Right lobe of liver (tissue), 6 donors: ENCODE measurements at regions not wholly inside any gene's neighbourhood (a gene's known extent, or its start where the extent isn't known, plus 50 kb on each side); places are given as distances from the start of the nearest gene placed in this dataset.

Experiments used
- ATAC-seq, 4 donors: fragments of 200-7000 bp; cut with Tn5 transposase; one replicate each; pipeline ENCODE4 v1.9.1; 2020; ENCODE audit warnings: mild to moderate bottlenecking in 4 of 4, moderate library complexity in 4 of 4
- DNase-seq, 3 donors: peaks; one replicate each; pipeline ENCODE4 v3.0.0-alpha.2; 2020
- H3K27ac ChIP-seq, 3 donors: fragments of 200-600 bp; one replicate each; pipeline ENCODE4 v1.8.0; 2022
- H3K27me3 ChIP-seq, 2 donors: fragments of 200-600 bp; one replicate each; pipeline ENCODE4 v1.8.0; 2022
- H3K36me3 ChIP-seq, 4 donors: fragments of 200-600 bp; sonication (generic) in 1 of 4; one replicate each; pipeline versions ENCODE4 v1.5.1 to v1.8.0; 2017 to 2022; ENCODE audit warnings: control low read depth in 1 of 4
- H3K4me1 ChIP-seq, 4 donors: fragments of 200-600 bp; sonication (generic) in 1 of 4; one replicate each; pipeline versions ENCODE4 v1.5.1 to v1.8.0; 2017 to 2022; ENCODE audit warnings: control low read depth in 1 of 4
- H3K4me3 ChIP-seq, 3 donors: fragments of 200-600 bp; one replicate each; pipeline ENCODE4 v1.8.0; 2022
- H3K9me3 ChIP-seq, 4 donors: fragments of 200-600 bp; sonication (generic) in 1 of 4; one replicate each; pipeline versions ENCODE4 v1.5.1 to v1.8.0; 2017 to 2022; ENCODE audit warnings: control low read depth in 1 of 4
- POLR2A ChIP-seq: fragments of 450-650 bp; IDR thresholded peaks from one replicate; pipeline ENCODE4 v1.6.1; 2017; ENCODE audit warnings: antibody characterized with exemption, mild to moderate bottlenecking
- WGBS: methylation state at CpG from one replicate; pipeline ENCODE4 v1.1.6; 2018; ENCODE audit warnings: low coverage, low lambda C conversion rate; ENCODE audit not compliant: insufficient coverage; ENCODE audit errors: missing lambda C conversion rate; 5-methylcytosine and 5-hydroxymethylcytosine counted together
- intact Hi-C, 2 donors: fragments of 100-400 bp; cut with DNase I; formaldehyde crosslinking; loops; one replicate each; pipeline versions ENCODE4 v1.11.2 to v1.14.1; 2022
- TF ChIP-seq, protein P1 (sequence below), 4 donors: fragments of 200-600 bp in 3 of 4; fragments of 450-650 bp in 1 of 4; IDR thresholded peaks; one replicate each; pipeline versions ENCODE4 v1.5.1 to v1.8.0; 2016 to 2022; ENCODE audit warnings: antibody characterized with exemption in 4 of 4, mild to moderate bottlenecking in 2 of 4
- donor health status: DM: no; HTN: yes; CAD: no.
- donor health status: DM: no; HTN: no; CAD: no.
- donor health status: DM: no; HTN: no; CAD: no.
- donor health status: DM: no; HTN: yes; CAD: no.
- donor health status: DM: no; HTN: yes; CAD: no.

DNA sequence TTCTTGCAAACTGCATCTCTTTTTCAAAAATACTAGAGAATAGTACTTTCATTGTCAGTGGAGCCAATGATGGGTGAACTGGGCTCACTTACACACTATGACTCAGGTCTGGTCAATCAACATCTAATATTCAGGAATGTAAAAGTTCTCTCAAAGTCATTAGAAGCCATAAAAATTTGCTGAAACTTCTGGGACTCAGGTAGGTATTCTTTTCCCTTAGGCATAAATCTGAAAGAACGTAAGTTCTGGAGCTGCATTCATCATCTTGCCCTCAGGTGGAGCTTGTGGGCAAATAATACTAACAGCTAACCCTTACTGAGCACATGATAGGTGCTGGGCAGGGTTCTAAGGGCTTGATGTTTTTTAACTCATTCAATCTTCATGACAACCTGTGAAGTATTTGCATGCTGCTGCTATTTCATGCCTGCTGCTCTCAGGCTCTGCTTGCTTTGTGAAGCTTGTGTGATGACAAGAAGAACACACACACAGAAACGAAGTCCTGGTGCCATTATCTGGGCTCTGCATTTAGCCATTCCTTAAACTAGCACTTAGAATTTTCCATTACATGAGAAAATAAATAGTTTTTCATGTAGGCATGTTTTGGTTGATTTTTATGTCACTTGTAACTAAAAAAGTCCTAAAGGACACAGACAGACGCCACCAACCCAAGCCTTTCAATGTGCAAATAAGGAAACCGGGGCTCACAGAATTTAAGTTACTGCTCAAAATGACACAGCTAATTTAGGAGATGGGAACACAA, 394.2 kb upstream of the LYPLAL1 start:
- WGBS = 57% methylated on average over 4 of the region's 4 CpGs
- H3K4me1 ChIP-seq = no peaks in the 10 kb centered on the region
- no peaks in the 10 kb centered on the region for H3K27me3 ChIP-seq
- DNase-seq = no peak
- no peaks in the 10 kb centered on the region for H3K9me3 ChIP-seq
- no peak for ATAC-seq
- TF ChIP-seq POLR2A = no peak
- TF ChIP-seq, protein P1, sequence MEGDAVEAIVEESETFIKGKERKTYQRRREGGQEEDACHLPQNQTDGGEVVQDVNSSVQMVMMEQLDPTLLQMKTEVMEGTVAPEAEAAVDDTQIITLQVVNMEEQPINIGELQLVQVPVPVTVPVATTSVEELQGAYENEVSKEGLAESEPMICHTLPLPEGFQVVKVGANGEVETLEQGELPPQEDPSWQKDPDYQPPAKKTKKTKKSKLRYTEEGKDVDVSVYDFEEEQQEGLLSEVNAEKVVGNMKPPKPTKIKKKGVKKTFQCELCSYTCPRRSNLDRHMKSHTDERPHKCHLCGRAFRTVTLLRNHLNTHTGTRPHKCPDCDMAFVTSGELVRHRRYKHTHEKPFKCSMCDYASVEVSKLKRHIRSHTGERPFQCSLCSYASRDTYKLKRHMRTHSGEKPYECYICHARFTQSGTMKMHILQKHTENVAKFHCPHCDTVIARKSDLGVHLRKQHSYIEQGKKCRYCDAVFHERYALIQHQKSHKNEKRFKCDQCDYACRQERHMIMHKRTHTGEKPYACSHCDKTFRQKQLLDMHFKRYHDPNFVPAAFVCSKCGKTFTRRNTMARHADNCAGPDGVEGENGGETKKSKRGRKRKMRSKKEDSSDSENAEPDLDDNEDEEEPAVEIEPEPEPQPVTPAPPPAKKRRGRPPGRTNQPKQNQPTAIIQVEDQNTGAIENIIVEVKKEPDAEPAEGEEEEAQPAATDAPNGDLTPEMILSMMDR (IDR thresholded peaks at IDR 0.05) = no peak
- no peak overlapping the region for H3K4me3 ChIP-seq
- H3K27ac ChIP-seq = no peak overlapping the region
- no peaks in the 10 kb centered on the region for H3K36me3 ChIP-seq
- intact Hi-C loops = no loop called here

DNA sequence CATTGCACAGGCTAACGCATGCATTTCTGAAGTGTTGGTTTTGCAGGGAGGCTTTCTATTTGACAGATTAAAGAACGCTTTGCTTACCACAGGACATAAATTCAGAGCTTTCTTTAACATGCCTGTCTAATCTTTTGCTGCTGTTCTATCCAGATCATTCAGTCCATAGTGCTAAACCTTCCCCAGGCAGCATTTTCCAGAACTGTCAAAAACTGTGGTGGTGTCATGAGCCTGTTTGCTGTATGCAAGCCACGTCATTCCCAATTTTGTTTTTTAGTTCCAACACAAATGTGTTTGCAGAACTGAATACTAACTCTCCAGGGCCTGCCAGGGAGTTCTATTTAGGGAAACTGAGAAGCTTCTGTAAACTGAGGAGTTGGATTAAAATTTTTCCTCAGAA, 390.5 kb upstream of the LYPLAL1 start:
- DNase-seq (no peak), ATAC-seq (no peak)
- intact Hi-C loops = no loop called here
- H3K36me3 ChIP-seq = no peaks in the 10 kb centered on the region
- H3K9me3 ChIP-seq = no peaks in the 10 kb centered on the region
- no peak overlapping the region for H3K4me3 ChIP-seq
- WGBS = 71% methylated on average over 3 of the region's 3 CpGs
- peaks cover 0 to 7% (median 0%) of the 10 kb centered on the region in 4 donors for H3K4me1 ChIP-seq
- H3K27ac ChIP-seq = no peak overlapping the region
- TF ChIP-seq, protein P1 (IDR thresholded peaks at IDR 0.05) = no peak
- TF ChIP-seq POLR2A = no peak
- no peaks in the 10 kb centered on the region for H3K27me3 ChIP-seq

DNA sequence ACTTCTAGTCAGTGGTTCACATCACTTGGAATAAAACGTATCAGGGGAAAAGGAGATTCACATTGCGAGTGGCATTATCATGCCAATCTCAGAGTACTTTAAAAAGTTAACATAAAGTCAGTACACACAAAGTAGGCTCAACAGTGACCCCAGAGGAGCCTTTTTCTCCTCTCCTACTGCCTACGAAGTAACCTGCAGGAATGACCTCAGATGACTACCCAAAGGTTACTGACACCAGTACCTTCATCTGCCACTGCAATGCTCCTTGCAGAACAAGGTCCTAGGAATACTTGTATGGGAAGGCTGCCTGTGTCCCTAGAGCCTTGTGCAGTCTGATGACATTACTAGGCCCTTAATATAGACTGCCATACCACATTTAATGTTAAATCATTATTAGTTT, 389.8 kb upstream of the LYPLAL1 start:
- H3K27me3 ChIP-seq = no peaks in the 10 kb centered on the region
- 56% methylated on average over 3 of the region's 3 CpGs for WGBS
- intact Hi-C loops = no loop called here
- H3K27ac ChIP-seq = no peak overlapping the region
- TF ChIP-seq, protein P1 (IDR thresholded peaks at IDR 0.05) = no peak
- no peak for TF ChIP-seq POLR2A
- ATAC-seq (no peak), DNase-seq (no peak)
- no peaks in the 10 kb centered on the region for H3K9me3 ChIP-seq
- peaks cover 0 to 7% (median 0%) of the 10 kb centered on the region in 4 donors for H3K4me1 ChIP-seq
- no peaks in the 10 kb centered on the region for H3K36me3 ChIP-seq
- H3K4me3 ChIP-seq = no peak overlapping the region

DNA sequence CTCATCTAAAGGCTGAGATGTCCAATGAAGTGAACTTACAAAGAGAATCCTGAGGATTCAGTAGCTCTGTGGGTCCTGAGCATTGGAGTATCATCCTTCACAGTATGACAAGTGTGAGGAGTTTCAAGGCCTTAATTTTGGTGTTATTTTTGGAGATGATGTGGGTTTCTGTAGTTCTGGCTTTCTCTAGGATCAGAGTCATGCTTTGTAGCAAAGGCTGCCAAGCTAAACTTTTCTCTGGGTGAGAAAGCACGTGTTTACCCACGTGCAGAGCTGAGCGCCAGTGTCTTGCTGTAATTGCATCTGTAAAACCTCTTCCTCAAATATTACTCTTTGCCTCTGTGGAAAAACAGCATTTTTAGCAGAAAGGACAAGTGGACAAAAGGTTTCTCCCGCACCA, 387.8 kb upstream of the LYPLAL1 start:
- peaks cover 0 to 7% (median 0%) of the 10 kb centered on the region in 4 donors for H3K4me1 ChIP-seq
- peak in 2 of 3 donors; percentile 49 to 60 for DNase-seq
- ATAC-seq = peak in 3 of 4 donors; percentile 50 to 88 (median 59)
- TF ChIP-seq POLR2A = no peak
- TF ChIP-seq, protein P1 (IDR thresholded peaks at IDR 0.05) = no peak
- intact Hi-C loops = no loop called here
- WGBS = 17% methylated on average over 3 of the region's 4 CpGs
- H3K36me3 ChIP-seq = no peaks in the 10 kb centered on the region
- H3K4me3 ChIP-seq = no peak overlapping the region
- no peaks in the 10 kb centered on the region for H3K27me3 ChIP-seq
- no peaks in the 10 kb centered on the region for H3K9me3 ChIP-seq
- no peak overlapping the region for H3K27ac ChIP-seq
